ENCODE measurements at regions not wholly inside any gene's neighbourhood (a gene's known extent, or its start where the extent isn't known, plus 50 kb on each side); places are given as distances from the start of the nearest gene placed in this dataset.

DNA sequence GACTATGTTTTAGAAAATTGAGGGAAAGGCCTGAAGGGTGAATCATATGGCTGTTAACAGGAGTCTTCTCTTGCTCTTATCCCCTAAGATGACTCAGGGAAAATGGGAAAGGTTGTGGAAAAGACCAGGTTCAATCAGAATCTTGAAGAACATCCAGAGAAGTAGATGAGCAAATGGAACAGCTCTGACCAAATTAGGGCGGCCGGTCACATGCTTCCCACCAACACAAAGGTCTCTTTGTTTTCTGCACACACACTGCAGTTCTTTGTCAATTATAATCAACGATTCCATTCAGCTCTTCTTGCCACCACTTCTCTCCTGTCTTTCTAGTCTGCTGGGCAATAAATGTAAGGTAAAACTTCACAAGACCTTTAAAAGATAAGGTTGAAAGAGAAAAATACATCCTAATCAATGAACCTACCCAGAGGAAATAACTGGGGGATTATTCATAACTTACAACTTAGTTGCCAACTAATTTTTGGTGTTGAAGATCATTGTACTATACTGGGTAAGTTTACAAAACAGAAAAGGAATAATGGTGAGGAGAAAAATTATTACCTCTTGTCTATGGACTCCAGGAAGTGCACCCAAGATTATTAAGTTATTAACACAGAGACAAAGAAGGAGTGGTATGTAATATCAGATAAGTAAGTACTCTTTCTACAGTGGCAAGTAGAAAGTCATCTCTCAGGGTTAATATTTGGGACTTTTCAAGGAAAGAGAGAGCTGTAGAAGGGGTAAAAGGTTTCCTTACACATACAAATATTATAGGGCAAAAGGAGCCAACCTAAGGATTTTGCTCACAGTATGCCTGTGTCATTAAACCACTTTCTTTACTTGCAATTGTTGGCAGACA lies 441.9 kb upstream of the PIK3R1 start:
- Histone ChIP-seq H3K4me1 (ENCODE audit: control insufficient read depth, extremely low read depth, insufficient read depth, low read length) (peaks cover 9% of the 10 kb centered on the region), H3K27ac (ENCODE audit: control insufficient read depth, insufficient read depth, low read length) (no peak overlapping the region), H3K4me3 (ENCODE audit: control insufficient read depth in 2 of 3, extremely low read depth in 1 of 3, insufficient read depth in 2 of 3, low read depth in 1 of 3, low read length in 3 of 3) (no peak overlapping the region), H3K4me2 (ENCODE audit: control insufficient read depth, extremely low read depth, insufficient read depth, low read depth, low read length) (no peak overlapping the region), H3K36me3 (ENCODE audit: control insufficient read depth in 2 of 2, extremely low read depth in 1 of 2, insufficient read depth in 2 of 2, low read length in 2 of 2) (no peaks in the 10 kb centered on the region), H3K9ac (ENCODE audit: control insufficient read depth, extremely low read depth, insufficient read depth, low read length) (no peak overlapping the region), H3K9me1 (ENCODE audit: control insufficient read depth, extremely low read depth, insufficient read depth, low read length) (no peaks in the 10 kb centered on the region), H3K79me2 (ENCODE audit: control insufficient read depth, insufficient read depth, low read length) (no peaks in the 10 kb centered on the region), H3K9me3 (ENCODE audit: control insufficient read depth, low read depth, low read length) (no peaks in the 10 kb centered on the region), H4K20me1 (ENCODE audit: control insufficient read depth, extremely low read depth, insufficient read depth, low read length) (no peaks in the 10 kb centered on the region), H3K27me3 (ENCODE audit: control insufficient read depth, extremely low read depth, insufficient read depth, low read length) (no peaks in the 10 kb centered on the region), H2AFZ (ENCODE audit: control insufficient read depth, low read length) (peak overlapping the region; percentile 64)
- dilution Hi-C loops (cut with MboI; ENCODE audit: extremely low pct_ligation_motif_present, low sequenced_read_pairs), result no loop called here
- peak; percentile 53 for FAIRE-seq
- no peak for DNase-seq (ENCODE audit: low read depth, low spot score)
- TF ChIP-seq, protein P1, sequence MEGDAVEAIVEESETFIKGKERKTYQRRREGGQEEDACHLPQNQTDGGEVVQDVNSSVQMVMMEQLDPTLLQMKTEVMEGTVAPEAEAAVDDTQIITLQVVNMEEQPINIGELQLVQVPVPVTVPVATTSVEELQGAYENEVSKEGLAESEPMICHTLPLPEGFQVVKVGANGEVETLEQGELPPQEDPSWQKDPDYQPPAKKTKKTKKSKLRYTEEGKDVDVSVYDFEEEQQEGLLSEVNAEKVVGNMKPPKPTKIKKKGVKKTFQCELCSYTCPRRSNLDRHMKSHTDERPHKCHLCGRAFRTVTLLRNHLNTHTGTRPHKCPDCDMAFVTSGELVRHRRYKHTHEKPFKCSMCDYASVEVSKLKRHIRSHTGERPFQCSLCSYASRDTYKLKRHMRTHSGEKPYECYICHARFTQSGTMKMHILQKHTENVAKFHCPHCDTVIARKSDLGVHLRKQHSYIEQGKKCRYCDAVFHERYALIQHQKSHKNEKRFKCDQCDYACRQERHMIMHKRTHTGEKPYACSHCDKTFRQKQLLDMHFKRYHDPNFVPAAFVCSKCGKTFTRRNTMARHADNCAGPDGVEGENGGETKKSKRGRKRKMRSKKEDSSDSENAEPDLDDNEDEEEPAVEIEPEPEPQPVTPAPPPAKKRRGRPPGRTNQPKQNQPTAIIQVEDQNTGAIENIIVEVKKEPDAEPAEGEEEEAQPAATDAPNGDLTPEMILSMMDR (optimal IDR thresholded peaks at IDR 0.05 in 1 of 3, IDR thresholded peaks at IDR 0.05 in 1 of 3, conservative IDR thresholded peaks at IDR 0.05 in 1 of 3; ENCODE audit: extremely low read depth in 1 of 3, insufficient read depth in 2 of 3, low read length in 3 of 3), result no peak
- no peak for TF ChIP-seq EZH2 (IDR thresholded peaks at IDR 0.05; ENCODE audit: low read length)

DNA sequence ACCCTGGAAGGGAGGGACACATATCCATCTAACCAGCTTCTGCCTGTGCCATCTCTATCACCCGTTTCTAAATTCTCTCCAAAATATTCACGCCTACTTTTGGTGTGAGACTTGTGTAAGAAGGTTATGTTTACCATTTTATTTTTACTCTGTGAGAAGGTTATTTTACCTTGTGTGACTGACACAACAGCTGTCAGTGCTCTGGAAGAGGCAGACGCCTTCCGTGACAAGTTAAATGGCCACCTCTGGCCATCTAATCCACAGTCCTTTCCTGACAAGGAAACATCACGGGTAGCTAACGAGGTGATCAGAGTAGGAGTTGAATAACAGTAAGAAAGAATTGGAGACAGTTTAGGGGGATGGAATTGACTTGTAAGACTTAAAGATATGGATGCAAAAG lies 443.8 kb upstream of the PIK3R1 start:
- H3K36me3 ChIP-seq (ENCODE audit: control insufficient read depth in 2 of 2, extremely low read depth in 1 of 2, insufficient read depth in 2 of 2, low read length in 2 of 2), result no peaks in the 10 kb centered on the region
- no peaks in the 10 kb centered on the region for H3K9me3 ChIP-seq (ENCODE audit: control insufficient read depth, low read depth, low read length)
- dilution Hi-C loops (cut with MboI; ENCODE audit: extremely low pct_ligation_motif_present, low sequenced_read_pairs), result no loop called here
- H3K27me3 ChIP-seq (ENCODE audit: control insufficient read depth, extremely low read depth, insufficient read depth, low read length), result no peaks in the 10 kb centered on the region
- FAIRE-seq (no peak), DNase-seq (ENCODE audit: low read depth, low spot score) (no peak)
- H2AFZ ChIP-seq (ENCODE audit: control insufficient read depth, low read length), result no peak overlapping the region
- H3K4me3 ChIP-seq (ENCODE audit: control insufficient read depth in 2 of 3, extremely low read depth in 1 of 3, insufficient read depth in 2 of 3, low read depth in 1 of 3, low read length in 3 of 3), result no peak overlapping the region
- no peaks in the 10 kb centered on the region for H4K20me1 ChIP-seq (ENCODE audit: control insufficient read depth, extremely low read depth, insufficient read depth, low read length)
- peaks cover 9% of the 10 kb centered on the region for H3K4me1 ChIP-seq (ENCODE audit: control insufficient read depth, extremely low read depth, insufficient read depth, low read length)
- H3K79me2 ChIP-seq (ENCODE audit: control insufficient read depth, insufficient read depth, low read length), result no peaks in the 10 kb centered on the region
- H3K9me1 ChIP-seq (ENCODE audit: control insufficient read depth, extremely low read depth, insufficient read depth, low read length), result no peaks in the 10 kb centered on the region
- no peak overlapping the region for H3K27ac ChIP-seq (ENCODE audit: control insufficient read depth, insufficient read depth, low read length)
- TF ChIP-seq EZH2 (IDR thresholded peaks at IDR 0.05; ENCODE audit: low read length), result no peak
- TF ChIP-seq, protein P1 (optimal IDR thresholded peaks at IDR 0.05 in 1 of 3, IDR thresholded peaks at IDR 0.05 in 1 of 3, conservative IDR thresholded peaks at IDR 0.05 in 1 of 3; ENCODE audit: extremely low read depth in 1 of 3, insufficient read depth in 2 of 3, low read length in 3 of 3), result no peak
- no peak overlapping the region for H3K4me2 ChIP-seq (ENCODE audit: control insufficient read depth, extremely low read depth, insufficient read depth, low read depth, low read length)
- no peak overlapping the region for H3K9ac ChIP-seq (ENCODE audit: control insufficient read depth, extremely low read depth, insufficient read depth, low read length)
